GM12875 (cell line): ENCODE measurements at regions not wholly inside any gene's neighbourhood (a gene's known extent, or its start where the extent isn't known, plus 50 kb on each side); places are given as distances from the start of the nearest gene placed in this dataset.
"Not testable (repeated sequence)": the region's sequence is repeated elsewhere in the genome, so short reads cannot be mapped to it uniquely, and the experiment has no call there.

Experiments used
- H3K4me3 ChIP-seq: one replicate; pipeline ENCODE4 v1.5.1; 2011; ENCODE audit warnings: low read depth, low read length, control low read depth
- CTCF ChIP-seq: IDR thresholded peaks from 2 replicates; pipeline ENCODE4 v1.5.1; 2011; ENCODE audit warnings: low read depth, mild to moderate bottlenecking, control low read depth, inconsistent platforms, low read length, moderate library complexity, borderline replicate concordance; ENCODE audit not compliant: insufficient read depth

GRCh38 chr2:7648221-7648795 lies 731.1 kb downstream of the RNF144A start:
- no peak for TF ChIP-seq CTCF
- H3K4me3 ChIP-seq, result no peak overlapping the region

GRCh38 chr2:7649461-7650228 lies 732.4 kb downstream of the RNF144A start:
- TF ChIP-seq CTCF, result no peak
- H3K4me3 ChIP-seq, result no peak overlapping the region

- H3K4me3 ChIP-seq, result no peak overlapping the region
- TF ChIP-seq CTCF, result no peak
These were observed 736.4 kb downstream of the RNF144A start for GRCh38 chr2:7653617-7654016.

GRCh38 chr2:7655629-7656028 lies 738.4 kb downstream of the RNF144A start:
- TF ChIP-seq CTCF, result no peak

GRCh38 chr2:7657526-7657925 lies 740.3 kb downstream of the RNF144A start:
- H3K4me3 ChIP-seq, result not testable (repeated sequence)

More at GRCh38 chr2:7655629-7656028, 738.4 kb downstream of the RNF144A start:
- H3K4me3 ChIP-seq, result no peak overlapping the region

- H3K4me3 ChIP-seq, result no peak overlapping the region
- TF ChIP-seq CTCF, result no peak
These were observed 741.3 kb downstream of the RNF144A start for GRCh38 chr2:7658486-7658885.

- H3K4me3 ChIP-seq, result no peak overlapping the region
- TF ChIP-seq CTCF, result no peak
These were observed 743.6 kb downstream of the RNF144A start for GRCh38 chr2:7660816-7661215.

- TF ChIP-seq CTCF, result no peak
- H3K4me3 ChIP-seq, result no peak overlapping the region
These were observed 744.3 kb downstream of the RNF144A start for GRCh38 chr2:7661502-7661901.
